Liver (tissue), 8 donors: ENCODE measurements at regions not wholly inside any gene's neighbourhood (a gene's known extent, or its start where the extent isn't known, plus 50 kb on each side); places are given as distances from the start of the nearest gene placed in this dataset.

Source experiments
- DNase-seq: peaks from one replicate; pipeline ENCODE4 v3.0.0-alpha.2; 2017; ENCODE audit warnings: low spot score
- H3K27ac ChIP-seq, 2 donors: one replicate each; pipeline ENCODE4 v1.7.0; 2013; ENCODE audit warnings: inconsistent platforms in 2 of 2, low read length in 2 of 2, control low read depth in 1 of 2, low read depth in 1 of 2, mild to moderate bottlenecking in 1 of 2
- H3K27me3 ChIP-seq, 4 donors: one replicate each; pipeline versions ENCODE4 v1.6.1 to v1.7.0; 2013; ENCODE audit warnings: low read length in 3 of 4, inconsistent platforms in 1 of 4, mild to moderate bottlenecking in 1 of 4, moderate library complexity in 1 of 4; ENCODE audit not compliant: control insufficient read depth in 4 of 4, insufficient read depth in 4 of 4
- H3K36me3 ChIP-seq, 4 donors: one replicate each; pipeline versions ENCODE4 v1.6.1 to v1.7.0; 2013; ENCODE audit warnings: low read length in 3 of 4, mild to moderate bottlenecking in 3 of 4, low read depth in 1 of 4, moderate library complexity in 1 of 4; ENCODE audit not compliant: control insufficient read depth in 4 of 4, insufficient read depth in 3 of 4
- H3K4me1 ChIP-seq, 4 donors: one replicate each; pipeline versions ENCODE4 v1.6.1 to v1.7.0; 2013; ENCODE audit warnings: low read length in 3 of 4, mild to moderate bottlenecking in 3 of 4, moderate library complexity in 1 of 4; ENCODE audit not compliant: control insufficient read depth in 4 of 4, insufficient read depth in 4 of 4
- H3K4me3 ChIP-seq, 3 donors: one replicate each; pipeline versions ENCODE4 v1.6.1 to v1.7.0; 2013; ENCODE audit warnings: low read length in 3 of 3, control low read depth in 1 of 3, low read depth in 1 of 3, mild to moderate bottlenecking in 1 of 3
- H3K9ac ChIP-seq, 2 donors: one replicate each; pipeline ENCODE4 v1.7.0; 2013; ENCODE audit warnings: low read length in 2 of 2, mild to moderate bottlenecking in 2 of 2, moderate library complexity in 2 of 2, control low read depth in 1 of 2, low read depth in 1 of 2
- H3K9me3 ChIP-seq, 4 donors: one replicate each; pipeline versions ENCODE4 v1.6.1 to v1.7.0; 2013; ENCODE audit warnings: low read length in 3 of 4; ENCODE audit not compliant: control insufficient read depth in 4 of 4
- CTCF ChIP-seq: fragments of 150-350 bp; IDR thresholded peaks from 2 replicates; pipeline ENCODE4 v1.5.1; 2017; ENCODE audit warnings: improper control_type of control experiment, low read depth, low read length; ENCODE audit not compliant: missing input control
- EGR1 ChIP-seq, 2 donors: IDR thresholded peaks; 2 replicates each; pipeline ENCODE4 v1.6.1; 2016 to 2018; ENCODE audit warnings: antibody characterized with exemption in 2 of 2, low read depth in 2 of 2
- GABPA ChIP-seq, 2 donors: IDR thresholded peaks in 1 of 2; conservative IDR thresholded peaks in 1 of 2; 2 replicates each; pipeline ENCODE4 v1.6.1; 2016; ENCODE audit warnings: antibody characterized with exemption in 2 of 2, mild to moderate bottlenecking in 1 of 2, moderate library complexity in 1 of 2
- HNF4G ChIP-seq: IDR thresholded peaks from 2 replicates; pipeline ENCODE4 v1.6.1; 2016; ENCODE audit warnings: antibody characterized with exemption
- JUND ChIP-seq, 2 donors: IDR thresholded peaks; 2 replicates each; pipeline ENCODE4 v1.6.1; 2016; ENCODE audit warnings: antibody characterized with exemption in 2 of 2
- MAX ChIP-seq: IDR thresholded peaks from 2 replicates; pipeline ENCODE4 v1.6.1; 2016; ENCODE audit warnings: antibody characterized with exemption
- NR2F2 ChIP-seq: IDR thresholded peaks from 2 replicates; pipeline ENCODE4 v1.6.1; 2016; ENCODE audit warnings: antibody characterized with exemption
- RAD21 ChIP-seq, 2 donors: IDR thresholded peaks; 2 replicates each; pipeline ENCODE4 v1.6.1; 2016; ENCODE audit warnings: antibody characterized with exemption in 2 of 2, mild to moderate bottlenecking in 2 of 2
- REST ChIP-seq: IDR thresholded peaks from 2 replicates; pipeline ENCODE4 v1.6.1; 2016; ENCODE audit warnings: antibody characterized with exemption, mild to moderate bottlenecking
- RXRA ChIP-seq, 2 donors: IDR thresholded peaks; 2 replicates each; pipeline ENCODE4 v1.6.1; 2017 to 2018; ENCODE audit warnings: antibody characterized with exemption in 2 of 2, mild to moderate bottlenecking in 1 of 2
- TAF1 ChIP-seq: conservative IDR thresholded peaks from 2 replicates; pipeline ENCODE4 v1.6.1; 2016; ENCODE audit warnings: antibody characterized with exemption, mild to moderate bottlenecking
- YY1 ChIP-seq: IDR thresholded peaks from 2 replicates; pipeline ENCODE4 v1.6.1; 2016; ENCODE audit warnings: antibody characterized with exemption, mild to moderate bottlenecking
- ZBTB33 ChIP-seq: IDR thresholded peaks from 2 replicates; pipeline ENCODE4 v1.6.1; 2016; ENCODE audit warnings: antibody characterized with exemption
- WGBS: extraction: QIAGEN DNeasy Blood & Tissue Kit; methylation state at CpG from one replicate; pipeline ENCODE4 v1.1.7; 2013; 5-methylcytosine and 5-hydroxymethylcytosine counted together
- donor health status: healthy.
- donor health status: healthy.
- donor health status: healthy.
- donor health status: healthy.
- donor health status: healthy.

- no peak for TF ChIP-seq ZBTB33
These were observed 142.4 kb downstream of the YIPF5 start (continued) for GRCh38 chr5:144028058-144028457.

GRCh38 chr5:144028636-144029035, 141.8 kb downstream of the YIPF5 start:
- WGBS: 42% methylated on average over 2 of the region's 2 CpGs
- TF ChIP-seq CTCF (no peak), RAD21 (IDR thresholded peaks at IDR 0.05) (no peak), EGR1 (IDR thresholded peaks at IDR 0.05; ENCODE audit: low read depth in 2 of 2) (no peak), ZBTB33 (no peak), NR2F2 (no peak), REST (no peak), GABPA (IDR thresholded peaks at IDR 0.05 in 1 of 2, conservative IDR thresholded peaks at IDR 0.05 in 1 of 2) (no peak), MAX (no peak), RXRA (IDR thresholded peaks at IDR 0.05) (no peak), TAF1 (no peak), JUND (IDR thresholded peaks at IDR 0.05) (no peak), YY1 (no peak), HNF4G (no peak)
- no peak for DNase-seq

More at GRCh38 chr5:144028636-144029035, 141.8 kb downstream of the YIPF5 start:
- Histone ChIP-seq H3K27ac (no peak overlapping the region), H3K4me1 (no peaks in the 10 kb centered on the region), H3K9me3 (no peaks in the 10 kb centered on the region), H3K27me3 (no peaks in the 10 kb centered on the region), H3K9ac (no peak overlapping the region), H3K4me3 (no peak overlapping the region), H3K36me3 (no peaks in the 10 kb centered on the region)
